Lower lobe of right lung (tissue), 2 donors: ENCODE measurements at regions not wholly inside any gene's neighbourhood (a gene's known extent, or its start where the extent isn't known, plus 50 kb on each side); places are given as distances from the start of the nearest gene placed in this dataset.
"Not testable (repeated sequence)": the region's sequence is repeated elsewhere in the genome, so short reads cannot be mapped to it uniquely, and the experiment has no call there.

Source experiments
- ATAC-seq, 2 donors: fragments of 200-7000 bp; cut with Tn5 transposase; one replicate each; pipeline ENCODE4 v1.9.1; 2020 to 2022; ENCODE audit warnings: mild to moderate bottlenecking in 2 of 2, moderate library complexity in 2 of 2
- DNase-seq: peaks from one replicate; pipeline ENCODE4 v3.0.0-alpha.2; 2020
- H3K27ac ChIP-seq: fragments of 200-600 bp; one replicate; pipeline ENCODE4 v1.8.0; 2022
- H3K27me3 ChIP-seq: fragments of 200-600 bp; one replicate; pipeline ENCODE4 v1.8.0; 2022; ENCODE audit warnings: low read depth
- H3K36me3 ChIP-seq: fragments of 200-600 bp; one replicate; pipeline ENCODE4 v1.8.0; 2022; ENCODE audit warnings: mild to moderate bottlenecking
- H3K4me1 ChIP-seq: fragments of 200-600 bp; one replicate; pipeline ENCODE4 v1.8.0; 2022
- H3K4me3 ChIP-seq: fragments of 200-600 bp; one replicate; pipeline ENCODE4 v1.8.0; 2022; ENCODE audit warnings: mild to moderate bottlenecking
- H3K9me3 ChIP-seq: fragments of 200-600 bp; one replicate; pipeline ENCODE4 v1.8.0; 2022
- intact Hi-C: fragments of 100-400 bp; cut with DNase I; formaldehyde crosslinking; loops from one replicate; pipeline ENCODE4 v1.11.0; 2022
- TF ChIP-seq, protein P1 (sequence below): fragments of 200-600 bp; IDR thresholded peaks from one replicate; pipeline ENCODE4 v1.8.0; 2022; ENCODE audit warnings: antibody characterized with exemption, mild to moderate bottlenecking
- donor health status: DM: no; HTN: yes; CAD: no; lungs with severe emphysema.

DNA sequence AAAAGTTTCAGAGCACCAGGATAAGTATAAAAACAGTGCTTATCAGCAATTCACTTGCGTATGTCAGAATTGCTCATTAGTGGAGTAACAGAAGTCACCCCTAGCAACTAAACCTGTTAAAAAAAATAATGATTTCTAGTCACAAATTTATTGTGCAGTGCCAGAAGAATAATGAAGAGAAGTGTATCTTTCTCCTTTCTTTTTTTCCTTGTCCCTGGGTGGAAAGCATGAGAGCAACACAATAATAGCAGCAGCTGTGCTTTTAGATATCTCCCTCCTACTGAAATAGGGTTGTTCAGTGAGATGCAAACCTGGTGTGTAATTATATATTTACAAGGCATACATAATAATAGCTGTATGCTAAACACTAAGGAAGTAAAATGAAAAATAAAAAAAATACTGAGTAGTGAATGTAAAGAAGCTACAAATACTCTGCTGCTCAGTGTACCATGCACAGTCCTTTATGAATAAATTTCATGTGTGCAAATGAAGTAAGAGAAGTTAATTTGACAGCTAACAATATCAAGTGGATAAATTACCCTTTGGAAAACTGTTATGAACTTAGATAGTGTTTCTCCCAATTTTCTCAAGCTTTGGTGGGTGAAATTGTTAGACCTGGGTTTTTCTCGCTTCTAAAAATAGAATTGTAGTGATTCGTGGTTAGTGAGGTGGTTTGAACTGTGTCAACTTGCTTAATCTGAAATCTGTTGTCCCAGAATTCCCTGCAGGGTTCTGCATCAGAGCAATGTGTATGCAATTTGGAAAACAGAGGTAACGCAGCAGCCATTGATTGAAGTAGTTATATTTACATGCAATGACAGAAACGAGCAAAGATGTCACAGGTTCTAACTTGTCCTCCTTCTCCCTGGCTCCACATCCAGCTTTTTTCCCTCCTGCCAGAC, 125.7 kb upstream of the NDST3 start:
- TF ChIP-seq, protein P1, sequence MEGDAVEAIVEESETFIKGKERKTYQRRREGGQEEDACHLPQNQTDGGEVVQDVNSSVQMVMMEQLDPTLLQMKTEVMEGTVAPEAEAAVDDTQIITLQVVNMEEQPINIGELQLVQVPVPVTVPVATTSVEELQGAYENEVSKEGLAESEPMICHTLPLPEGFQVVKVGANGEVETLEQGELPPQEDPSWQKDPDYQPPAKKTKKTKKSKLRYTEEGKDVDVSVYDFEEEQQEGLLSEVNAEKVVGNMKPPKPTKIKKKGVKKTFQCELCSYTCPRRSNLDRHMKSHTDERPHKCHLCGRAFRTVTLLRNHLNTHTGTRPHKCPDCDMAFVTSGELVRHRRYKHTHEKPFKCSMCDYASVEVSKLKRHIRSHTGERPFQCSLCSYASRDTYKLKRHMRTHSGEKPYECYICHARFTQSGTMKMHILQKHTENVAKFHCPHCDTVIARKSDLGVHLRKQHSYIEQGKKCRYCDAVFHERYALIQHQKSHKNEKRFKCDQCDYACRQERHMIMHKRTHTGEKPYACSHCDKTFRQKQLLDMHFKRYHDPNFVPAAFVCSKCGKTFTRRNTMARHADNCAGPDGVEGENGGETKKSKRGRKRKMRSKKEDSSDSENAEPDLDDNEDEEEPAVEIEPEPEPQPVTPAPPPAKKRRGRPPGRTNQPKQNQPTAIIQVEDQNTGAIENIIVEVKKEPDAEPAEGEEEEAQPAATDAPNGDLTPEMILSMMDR: no peak
- H3K4me3 ChIP-seq: no peak overlapping the region
- no peaks in the 10 kb centered on the region for H3K27me3 ChIP-seq
- H3K27ac ChIP-seq: no peak overlapping the region
- ATAC-seq (no peak), DNase-seq (no peak)
- H3K9me3 ChIP-seq: no peaks in the 10 kb centered on the region
- no peaks in the 10 kb centered on the region for H3K4me1 ChIP-seq
- H3K36me3 ChIP-seq: no peaks in the 10 kb centered on the region
- intact Hi-C loops: no loop called here

DNA sequence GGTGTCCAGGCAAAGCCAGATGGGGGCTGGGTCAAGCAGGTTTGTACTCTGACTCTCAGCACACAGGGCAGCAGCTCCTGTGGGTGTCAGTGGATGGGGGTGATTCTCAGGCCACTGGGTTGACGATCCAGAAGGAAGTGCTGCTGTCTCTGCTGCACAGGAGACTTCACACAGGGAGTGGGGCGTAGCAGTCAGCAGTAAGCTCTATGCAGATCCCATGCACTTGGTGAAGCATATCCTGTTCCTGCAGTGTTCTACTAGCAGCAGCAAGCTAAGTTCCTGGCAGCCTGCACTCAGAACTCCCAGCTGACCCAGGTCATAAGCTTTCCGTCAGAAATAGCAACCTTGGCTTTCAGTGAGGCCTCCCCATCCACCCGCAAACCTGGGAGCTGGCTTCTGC, 117.6 kb upstream of the NDST3 start:
- Histone ChIP-seq H3K4me3 (no peak overlapping the region), H3K36me3 (no peaks in the 10 kb centered on the region), H3K4me1 (no peaks in the 10 kb centered on the region), H3K27ac (no peak overlapping the region), H3K9me3 (no peaks in the 10 kb centered on the region), H3K27me3 (no peaks in the 10 kb centered on the region)
- ATAC-seq (no peak), DNase-seq (no peak)
- intact Hi-C loops: no loop called here
- TF ChIP-seq, protein P1: no peak

DNA sequence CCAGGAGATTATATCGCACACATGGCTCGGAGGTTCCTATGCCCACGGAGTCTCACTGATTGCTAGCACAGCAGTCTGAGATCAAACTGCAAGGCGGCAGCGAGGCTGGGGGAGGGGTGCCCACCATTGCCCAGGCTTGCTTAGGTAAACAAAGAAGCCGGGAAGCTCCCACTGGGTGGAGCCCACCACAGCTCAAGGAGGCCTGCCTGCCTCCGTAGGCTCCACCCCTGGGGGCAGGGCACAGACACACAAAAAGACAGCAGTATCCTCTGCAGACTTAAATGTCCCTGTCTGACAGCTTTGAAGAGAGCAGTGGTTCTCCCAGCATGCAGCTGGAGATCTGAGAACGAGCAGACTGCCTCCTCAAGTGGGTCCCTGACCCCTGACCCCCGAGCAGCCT, 112.0 kb upstream of the NDST3 start:
- ATAC-seq, H3K36me3 ChIP-seq, DNase-seq, intact Hi-C loops, H3K27ac ChIP-seq, H3K27me3 ChIP-seq, H3K4me3 ChIP-seq, H3K9me3 ChIP-seq, H3K4me1 ChIP-seq: not testable (repeated sequence)

DNA sequence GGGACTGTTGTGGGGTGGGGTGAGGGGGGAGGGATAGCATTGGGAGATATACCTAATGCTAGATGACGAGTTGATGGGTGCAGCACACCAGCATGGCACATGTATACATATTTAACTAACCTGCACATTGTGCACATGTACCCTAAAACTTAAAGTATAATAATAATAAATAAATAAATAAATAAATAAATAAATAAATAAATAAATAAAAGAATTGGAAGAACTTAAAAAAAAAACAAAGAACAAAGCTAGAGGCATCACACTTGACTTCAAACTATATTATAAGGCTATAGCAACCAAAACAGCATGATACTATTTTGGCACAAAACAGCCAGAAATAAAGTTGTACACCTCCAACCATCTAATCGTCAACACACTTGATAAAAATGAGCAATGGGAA, 106.5 kb upstream of the NDST3 start:
- H3K27ac ChIP-seq, ATAC-seq, intact Hi-C loops, H3K27me3 ChIP-seq, H3K4me1 ChIP-seq, DNase-seq, H3K36me3 ChIP-seq, H3K4me3 ChIP-seq, H3K9me3 ChIP-seq: not testable (repeated sequence)

DNA sequence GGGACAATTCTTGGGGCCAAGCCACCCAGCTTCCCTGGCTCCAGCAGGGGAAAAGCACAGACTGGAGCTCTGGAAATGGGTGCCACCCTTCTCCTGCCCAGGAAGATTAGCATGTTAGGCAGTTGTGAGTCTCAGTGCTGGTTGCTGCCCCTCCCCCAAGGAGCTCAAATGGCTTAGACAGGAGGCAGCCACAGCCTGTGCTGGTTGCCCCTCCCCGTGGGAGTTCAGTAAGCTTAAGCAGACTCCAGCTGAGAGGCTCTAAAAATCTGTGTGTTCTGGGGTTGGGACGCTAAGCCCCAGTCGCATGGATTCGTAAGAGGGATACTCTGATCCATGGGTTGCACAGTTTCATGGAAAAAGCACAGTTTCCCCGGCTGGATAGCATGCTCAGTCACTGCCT, 92.7 kb upstream of the NDST3 start:
- intact Hi-C loops: no loop called here
- Histone ChIP-seq H3K27me3 (no peaks in the 10 kb centered on the region), H3K36me3 (no peaks in the 10 kb centered on the region), H3K9me3 (no peaks in the 10 kb centered on the region), H3K27ac (no peak overlapping the region), H3K4me1 (no peaks in the 10 kb centered on the region), H3K4me3 (no peak overlapping the region)
- no peak for ATAC-seq
- DNase-seq: no peak
- TF ChIP-seq, protein P1: no peak

DNA sequence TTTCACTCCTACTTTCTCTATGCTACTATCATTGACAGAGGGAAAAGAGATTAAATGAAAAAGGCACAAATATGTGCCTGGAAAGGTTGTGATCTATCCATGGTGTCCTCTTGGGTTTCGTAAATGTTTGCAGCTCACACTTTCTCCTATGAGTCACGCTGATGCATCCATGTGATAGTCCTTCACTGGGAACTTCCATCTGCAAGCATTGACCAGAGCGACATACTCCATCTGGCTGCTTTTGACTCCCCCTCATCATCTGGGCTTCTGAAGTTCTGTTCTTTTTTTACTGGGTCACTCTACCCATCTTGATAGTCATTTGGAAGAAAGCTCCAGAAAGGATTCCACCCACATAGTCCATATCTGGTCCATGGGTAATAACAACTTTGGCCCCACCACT, 84.7 kb upstream of the NDST3 start:
- no peaks in the 10 kb centered on the region for H3K36me3 ChIP-seq
- no peak overlapping the region for H3K27ac ChIP-seq
- no peaks in the 10 kb centered on the region for H3K9me3 ChIP-seq
- intact Hi-C loops: no loop called here
- H3K27me3 ChIP-seq: no peaks in the 10 kb centered on the region
- H3K4me3 ChIP-seq: no peak overlapping the region
- no peak for DNase-seq
- TF ChIP-seq, protein P1: no peak
- H3K4me1 ChIP-seq: no peaks in the 10 kb centered on the region
- no peak for ATAC-seq
